Activated T-helper 1 cell treated with anti-CD3 and anti-CD28 coated beads, Interleukin-2, amount 50 U/mL, for 16 hours (primary cell): ENCODE measurements at regions not wholly inside any gene's neighbourhood (a gene's known extent, or its start where the extent isn't known, plus 50 kb on each side); places are given as distances from the start of the nearest gene placed in this dataset.
"Not testable (repeated sequence)": the region's sequence is repeated elsewhere in the genome, so short reads cannot be mapped to it uniquely, and the experiment has no call there.

Experiments used
- DNase-seq, 2 donors: peaks; one replicate each; pipeline ENCODE4 v3.0.0-alpha.2; 2020; ENCODE audit warnings: low read depth in 1 of 2, low spot score in 1 of 2

- no peak for DNase-seq
Measured at GRCh38 chr1:90826024-90826423, 108.9 kb upstream of the BARHL2 start.

GRCh38 chr1:90824551-90824950, 107.4 kb upstream of the BARHL2 start:
- no peak for DNase-seq

GRCh38 chr1:90823686-90824085, 106.6 kb upstream of the BARHL2 start:
- no peak for DNase-seq

GRCh38 chr1:90821788-90822359, 104.8 kb upstream of the BARHL2 start:
- no peak for DNase-seq

- DNase-seq: no peak
Measured at GRCh38 chr1:90821152-90821787, 104.2 kb upstream of the BARHL2 start.

GRCh38 chr1:90820745-90821144, 103.6 kb upstream of the BARHL2 start:
- DNase-seq: no peak

GRCh38 chr1:90817399-90817798, 100.3 kb upstream of the BARHL2 start:
- no peak for DNase-seq

GRCh38 chr1:90812237-90812636, 95.1 kb upstream of the BARHL2 start:
- DNase-seq: not testable (repeated sequence)

- not testable (repeated sequence) for DNase-seq
Measured at GRCh38 chr1:90811444-90811950, 94.4 kb upstream of the BARHL2 start.

GRCh38 chr1:90810681-90811080, 93.6 kb upstream of the BARHL2 start:
- no peak for DNase-seq

- DNase-seq: no peak
Measured at GRCh38 chr1:90809996-90810395, 92.9 kb upstream of the BARHL2 start.

- DNase-seq: no peak
Measured at GRCh38 chr1:90809093-90809492, 92.0 kb upstream of the BARHL2 start.

GRCh38 chr1:90807329-90807728, 90.2 kb upstream of the BARHL2 start:
- no peak for DNase-seq

GRCh38 chr1:90802622-90803021, 85.5 kb upstream of the BARHL2 start:
- no peak for DNase-seq

GRCh38 chr1:90800012-90800717, 83.1 kb upstream of the BARHL2 start:
- no peak for DNase-seq

GRCh38 chr1:90799326-90799725, 82.2 kb upstream of the BARHL2 start:
- DNase-seq: no peak

GRCh38 chr1:90798883-90799282, 81.8 kb upstream of the BARHL2 start:
- no peak for DNase-seq

- DNase-seq: no peak
Measured at GRCh38 chr1:90798344-90798743, 81.2 kb upstream of the BARHL2 start.

GRCh38 chr1:90795431-90795830, 78.3 kb upstream of the BARHL2 start:
- DNase-seq: no peak

- DNase-seq: no peak
Measured at GRCh38 chr1:90786709-90787108, 69.6 kb upstream of the BARHL2 start.

GRCh38 chr1:90784186-90784847, 67.2 kb upstream of the BARHL2 start:
- DNase-seq: no peak

- DNase-seq: no peak
Measured at GRCh38 chr1:90783181-90783580, 66.1 kb upstream of the BARHL2 start.
